PC-9 (cell line): ENCODE measurements at regions not wholly inside any gene's neighbourhood (a gene's known extent, or its start where the extent isn't known, plus 50 kb on each side); places are given as distances from the start of the nearest gene placed in this dataset.

Source experiments
- CTCF ChIP-seq: fragments of 200-600 bp; sonication (generic); conservative IDR thresholded peaks from 2 replicates; pipeline ENCODE4 v1.6.1; 2017; ENCODE audit warnings: mixed run types, antibody characterized with exemption, mild to moderate bottlenecking, moderate library complexity
- EZH2 ChIP-seq: fragments of 200-600 bp; sonication (generic); IDR thresholded peaks from 2 replicates; pipeline ENCODE4 v1.8.0; 2017; ENCODE audit warnings: antibody characterized with exemption, low read depth

GRCh38 chr20:51333971-51334370, 208.5 kb downstream of the NFATC2 start:
- TF ChIP-seq CTCF: no peak
- TF ChIP-seq EZH2: no peak
